Activated B cell treated with CpG ODN at 0.5 μM for 24 hours (primary cell): ENCODE measurements at regions not wholly inside any gene's neighbourhood (a gene's known extent, or its start where the extent isn't known, plus 50 kb on each side); places are given as distances from the start of the nearest gene placed in this dataset.

Experiments
- ATAC-seq: fragments of 200-7000 bp; cut with Tn5 transposase; one replicate; pipeline ENCODE4 v1.10.0; 2021; ENCODE audit warnings: low read depth, mild to moderate bottlenecking, moderate library complexity
- CTCF ChIA-PET: fragments of 350-600 bp; sonication (Branson Sonifier 250); formaldehyde crosslinking; loops from one replicate; lab custom pipeline; 2021; ENCODE audit warnings: antibody characterized with exemption; lab: Charles Lee
- POLR2A ChIA-PET: fragments of 350-600 bp; sonication (Branson Sonifier 250); formaldehyde crosslinking; loops from one replicate; lab custom pipeline; 2021; ENCODE audit warnings: antibody characterized with exemption; lab: Charles Lee
- DNase-seq: peaks from one replicate; pipeline ENCODE4 v3.0.0; 2022
- H3K27ac Mint-ChIP-seq: one replicate; pipeline ENCODE4 v1.8.0; 2020; ENCODE audit warnings: mixed read lengths
- H3K27me3 Mint-ChIP-seq: one replicate; pipeline ENCODE4 v1.8.0; 2021; ENCODE audit warnings: mixed read lengths
- H3K36me3 Mint-ChIP-seq: one replicate; pipeline ENCODE4 v1.8.0; 2021; ENCODE audit warnings: low read depth, mixed read lengths
- H3K4me1 Mint-ChIP-seq: one replicate; pipeline ENCODE4 v1.8.0; 2021; ENCODE audit warnings: mixed read lengths
- H3K4me3 Mint-ChIP-seq: one replicate; pipeline ENCODE4 v1.8.0; 2020; ENCODE audit warnings: mild to moderate bottlenecking, mixed read lengths
- H3K9me3 Mint-ChIP-seq: one replicate; pipeline ENCODE4 v1.8.0; 2020; ENCODE audit warnings: mixed read lengths
- intact Hi-C: fragments of 100-400 bp; cut with micrococcal nuclease; formaldehyde crosslinking; loops from one replicate; pipeline ENCODE4 v1.15.1; 2024
- TF ChIP-seq, protein P1 (sequence below): fragments of 200-600 bp; IDR thresholded peaks from one replicate; pipeline ENCODE4 v1.8.0; 2022; ENCODE audit warnings: antibody characterized with exemption, mild to moderate bottlenecking

DNA sequence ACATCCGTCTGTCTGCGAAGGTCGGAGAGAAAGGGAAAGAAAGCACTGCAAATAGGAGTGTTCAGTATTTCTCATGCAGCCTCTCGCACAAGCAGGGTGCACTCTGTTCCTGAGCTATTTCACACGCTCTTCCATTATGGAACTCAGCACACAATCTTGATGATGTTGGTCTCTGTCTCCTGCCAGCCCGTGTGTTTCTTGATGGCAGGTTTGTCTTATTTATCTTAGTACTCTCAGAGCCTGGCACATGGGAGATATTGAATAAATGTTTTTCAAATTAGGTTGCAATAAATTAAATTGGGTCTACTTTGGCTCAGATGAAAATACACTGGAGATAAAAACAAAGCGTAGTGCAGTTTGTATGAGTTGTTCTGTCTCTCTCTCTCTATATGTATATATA lies 134.9 kb upstream of the ETS2 start:
- intact Hi-C loops = no loop called here
- peaks cover 4% of the 10 kb centered on the region for H3K27me3 Mint-ChIP-seq
- ATAC-seq = no peak
- TF ChIP-seq, protein P1, sequence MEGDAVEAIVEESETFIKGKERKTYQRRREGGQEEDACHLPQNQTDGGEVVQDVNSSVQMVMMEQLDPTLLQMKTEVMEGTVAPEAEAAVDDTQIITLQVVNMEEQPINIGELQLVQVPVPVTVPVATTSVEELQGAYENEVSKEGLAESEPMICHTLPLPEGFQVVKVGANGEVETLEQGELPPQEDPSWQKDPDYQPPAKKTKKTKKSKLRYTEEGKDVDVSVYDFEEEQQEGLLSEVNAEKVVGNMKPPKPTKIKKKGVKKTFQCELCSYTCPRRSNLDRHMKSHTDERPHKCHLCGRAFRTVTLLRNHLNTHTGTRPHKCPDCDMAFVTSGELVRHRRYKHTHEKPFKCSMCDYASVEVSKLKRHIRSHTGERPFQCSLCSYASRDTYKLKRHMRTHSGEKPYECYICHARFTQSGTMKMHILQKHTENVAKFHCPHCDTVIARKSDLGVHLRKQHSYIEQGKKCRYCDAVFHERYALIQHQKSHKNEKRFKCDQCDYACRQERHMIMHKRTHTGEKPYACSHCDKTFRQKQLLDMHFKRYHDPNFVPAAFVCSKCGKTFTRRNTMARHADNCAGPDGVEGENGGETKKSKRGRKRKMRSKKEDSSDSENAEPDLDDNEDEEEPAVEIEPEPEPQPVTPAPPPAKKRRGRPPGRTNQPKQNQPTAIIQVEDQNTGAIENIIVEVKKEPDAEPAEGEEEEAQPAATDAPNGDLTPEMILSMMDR = no peak
- H3K4me3 Mint-ChIP-seq = no peak overlapping the region
- no peaks in the 10 kb centered on the region for H3K36me3 Mint-ChIP-seq
- no peak overlapping the region for H3K27ac Mint-ChIP-seq
- H3K4me1 Mint-ChIP-seq = no peaks in the 10 kb centered on the region
- DNase-seq = no peak
- ChIA-PET POLR2A (no interaction called here), CTCF (no interaction called here)
- H3K9me3 Mint-ChIP-seq = no peaks in the 10 kb centered on the region

DNA sequence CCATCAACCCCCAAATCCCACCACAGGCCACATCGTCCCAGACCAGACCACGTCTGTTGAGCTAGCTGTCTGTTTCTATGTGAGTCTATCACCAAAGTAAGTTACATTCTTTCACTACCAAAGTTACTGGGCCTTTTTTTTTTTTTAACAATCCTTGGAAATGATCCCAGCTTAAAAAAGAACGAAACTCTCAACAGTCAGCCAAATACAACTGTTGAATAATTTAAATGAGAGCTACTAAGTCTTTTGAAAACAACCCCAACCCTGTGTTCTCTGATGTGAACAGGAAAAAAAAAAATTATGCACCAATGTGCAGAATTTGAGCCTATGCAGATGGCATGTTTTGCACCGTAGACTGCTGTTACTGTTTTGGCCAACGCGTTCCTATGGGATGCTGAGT lies 134.0 kb upstream of the ETS2 start:
- no peak for DNase-seq
- POLR2A ChIA-PET = interaction anchor here (0.7 kb wide), 1 partner anchor 31 kb away, joined by 4 read pairs; no protein-coding TSS in a partner anchor
- intact Hi-C loops = no loop called here
- TF ChIP-seq, protein P1 = no peak
- H3K36me3 Mint-ChIP-seq = no peaks in the 10 kb centered on the region
- H3K9me3 Mint-ChIP-seq = no peaks in the 10 kb centered on the region
- peaks cover 7% of the 10 kb centered on the region for H3K27me3 Mint-ChIP-seq
- H3K27ac Mint-ChIP-seq = no peak overlapping the region
- ATAC-seq = no peak
- H3K4me3 Mint-ChIP-seq = no peak overlapping the region
- CTCF ChIA-PET = no interaction called here
- H3K4me1 Mint-ChIP-seq = no peaks in the 10 kb centered on the region

DNA sequence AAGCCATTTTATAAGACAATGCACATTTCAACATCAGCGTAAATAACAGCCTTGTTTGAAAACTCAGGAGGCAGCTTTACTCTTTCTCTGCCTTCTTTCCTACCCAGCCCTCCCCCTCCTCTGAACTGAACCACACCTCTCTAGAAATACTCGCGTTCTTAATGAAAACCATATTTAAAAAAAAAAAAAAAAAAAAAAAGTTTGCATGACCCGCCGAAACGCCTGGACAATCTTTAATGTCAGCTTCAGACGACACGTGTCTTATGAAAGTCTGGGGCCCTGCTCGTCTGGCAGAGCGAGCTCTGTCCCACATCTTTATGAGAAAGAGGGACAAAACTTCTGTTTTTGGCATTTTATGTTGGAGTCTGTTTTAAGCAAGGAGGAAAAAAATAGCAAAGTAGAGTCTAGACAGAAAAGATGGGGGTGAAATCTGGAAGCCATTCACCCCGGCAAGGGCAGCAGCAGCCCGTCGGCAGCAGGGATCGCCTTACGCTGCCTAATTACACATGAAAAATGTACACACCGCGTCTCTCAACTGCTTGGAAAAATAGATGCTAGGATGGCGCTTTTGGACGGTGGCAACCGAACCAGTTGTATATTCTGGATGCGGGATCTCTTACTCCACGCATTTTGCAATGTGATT lies 130.4 kb upstream of the ETS2 start:
- Mint-ChIP-seq H3K4me3 (no peak overlapping the region), H3K36me3 (no peaks in the 10 kb centered on the region), H3K27ac (no peak overlapping the region), H3K9me3 (no peaks in the 10 kb centered on the region), H3K27me3 (peaks cover 4% of the 10 kb centered on the region), H3K4me1 (no peaks in the 10 kb centered on the region)
- DNase-seq (no peak), ATAC-seq (no peak)
- TF ChIP-seq, protein P1 = no peak
- POLR2A ChIA-PET = no interaction called here
- intact Hi-C loops = no loop called here
- CTCF ChIA-PET = no interaction called here

DNA sequence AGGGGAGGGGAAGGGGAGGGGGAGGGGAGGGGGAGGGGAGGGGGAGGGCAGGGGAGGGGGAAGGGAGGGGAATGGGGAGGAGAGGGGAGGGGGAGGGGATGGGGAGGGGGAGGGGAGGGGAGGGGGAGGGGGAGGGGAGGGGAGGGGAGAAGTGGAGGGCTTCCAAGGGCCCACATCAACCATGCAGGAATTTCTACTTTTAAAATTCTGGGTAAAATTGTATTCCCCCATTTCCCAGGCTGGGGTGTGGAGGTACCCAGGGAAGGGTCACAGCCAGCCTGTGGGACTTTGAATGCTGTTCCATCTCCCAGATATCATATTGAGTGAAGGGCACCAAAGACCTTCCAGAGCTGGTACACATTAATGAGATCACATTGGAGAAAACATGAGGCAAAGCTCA lies 126.9 kb upstream of the ETS2 start:
- Mint-ChIP-seq H3K36me3 (no peaks in the 10 kb centered on the region), H3K27ac (no peak overlapping the region), H3K27me3 (peaks cover 4% of the 10 kb centered on the region), H3K9me3 (no peaks in the 10 kb centered on the region), H3K4me1 (no peaks in the 10 kb centered on the region), H3K4me3 (no peak overlapping the region)
- POLR2A ChIA-PET = no interaction called here
- ATAC-seq (no peak), DNase-seq (no peak)
- intact Hi-C loops = no loop called here
- CTCF ChIA-PET = no interaction called here
- TF ChIP-seq, protein P1 = no peak

DNA sequence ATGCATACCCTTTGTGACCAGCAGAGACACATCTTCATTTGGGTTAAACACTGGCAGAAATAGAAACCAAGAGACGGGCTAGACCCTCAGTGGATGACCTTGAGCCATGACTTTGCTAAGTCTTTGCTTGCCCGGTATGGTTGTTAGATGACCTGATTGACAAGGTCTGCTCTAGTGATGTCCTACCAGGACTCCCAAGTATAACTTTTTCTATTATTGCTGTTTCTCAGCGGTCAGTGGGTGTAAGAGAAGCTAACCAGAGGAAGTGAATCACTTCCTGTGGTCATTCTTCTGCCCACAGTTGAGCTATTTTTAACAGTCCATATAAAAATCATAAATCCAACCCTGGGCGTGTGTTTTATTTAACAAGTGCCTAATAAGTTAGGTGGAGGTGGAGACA lies 126.2 kb upstream of the ETS2 start:
- H3K9me3 Mint-ChIP-seq = no peaks in the 10 kb centered on the region
- intact Hi-C loops = no loop called here
- no peak overlapping the region for H3K4me3 Mint-ChIP-seq
- peaks cover 4% of the 10 kb centered on the region for H3K27me3 Mint-ChIP-seq
- no peaks in the 10 kb centered on the region for H3K36me3 Mint-ChIP-seq
- no peaks in the 10 kb centered on the region for H3K4me1 Mint-ChIP-seq
- ChIA-PET CTCF (no interaction called here), POLR2A (no interaction called here)
- ATAC-seq = no peak
- H3K27ac Mint-ChIP-seq = no peak overlapping the region
- no peak for DNase-seq
- TF ChIP-seq, protein P1 = no peak
